ENCODE measurements at regions not wholly inside any gene's neighbourhood (a gene's known extent, or its start where the extent isn't known, plus 50 kb on each side); places are given as distances from the start of the nearest gene placed in this dataset.

DNA sequence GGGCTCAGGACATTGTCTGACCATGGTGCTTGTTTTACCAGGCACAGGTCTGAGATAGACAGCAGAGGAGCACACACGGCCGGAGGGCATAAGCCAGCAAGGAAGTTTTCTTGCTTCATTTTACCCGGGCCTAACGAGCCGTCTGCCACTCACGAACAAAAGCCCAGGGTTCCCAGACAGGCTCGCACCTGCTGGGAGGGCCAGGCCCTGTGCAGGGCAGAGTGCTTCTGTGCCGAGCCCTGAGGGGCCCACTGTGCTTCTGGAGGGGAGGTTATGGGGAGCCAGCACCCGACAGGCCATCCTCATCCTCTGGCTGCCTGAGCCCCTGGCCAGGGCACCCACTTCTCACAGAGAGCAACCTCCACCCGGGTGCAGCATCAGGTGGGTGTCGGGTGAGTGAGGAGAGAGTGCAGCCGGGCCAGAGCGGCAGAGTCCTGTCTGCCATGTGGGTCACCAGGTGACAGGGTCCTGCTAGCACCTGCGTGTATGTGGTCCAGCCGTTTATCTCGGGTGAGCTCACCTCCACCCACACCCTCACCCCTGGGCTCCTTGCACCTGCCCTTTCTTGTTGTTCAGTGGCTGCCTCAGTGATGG lies 297.9 kb downstream of the NDUFA10 start:
- TF ChIP-seq SNAI2 (CRISPR knock-in tag; IDR thresholded peaks at IDR 0.05) (no peak), ZNF70 (CRISPR knock-in tag; IDR thresholded peaks at IDR 0.05) (no peak), RARB (CRISPR knock-in tag; IDR thresholded peaks at IDR 0.05) (no peak), TCF4 (CRISPR knock-in tag; IDR thresholded peaks at IDR 0.05; ENCODE audit: borderline replicate concordance) (no peak), ZC3H10 (CRISPR knock-in tag; IDR thresholded peaks at IDR 0.05) (no peak), GLIS3 (CRISPR knock-in tag; IDR thresholded peaks at IDR 0.05) (no peak), TOX (CRISPR knock-in tag; IDR thresholded peaks at IDR 0.05; ENCODE audit: borderline replicate concordance) (no peak), ZFP3 (CRISPR knock-in tag; IDR thresholded peaks at IDR 0.05) (no peak), OSR1 (CRISPR knock-in tag; IDR thresholded peaks at IDR 0.05) (no peak), BACH2 (CRISPR knock-in tag; IDR thresholded peaks at IDR 0.05; ENCODE audit: borderline replicate concordance) (no peak), ARNTL (CRISPR knock-in tag; IDR thresholded peaks at IDR 0.05; ENCODE audit: borderline replicate concordance, low read depth) (no peak)
- TF ChIP-seq, protein P1, sequence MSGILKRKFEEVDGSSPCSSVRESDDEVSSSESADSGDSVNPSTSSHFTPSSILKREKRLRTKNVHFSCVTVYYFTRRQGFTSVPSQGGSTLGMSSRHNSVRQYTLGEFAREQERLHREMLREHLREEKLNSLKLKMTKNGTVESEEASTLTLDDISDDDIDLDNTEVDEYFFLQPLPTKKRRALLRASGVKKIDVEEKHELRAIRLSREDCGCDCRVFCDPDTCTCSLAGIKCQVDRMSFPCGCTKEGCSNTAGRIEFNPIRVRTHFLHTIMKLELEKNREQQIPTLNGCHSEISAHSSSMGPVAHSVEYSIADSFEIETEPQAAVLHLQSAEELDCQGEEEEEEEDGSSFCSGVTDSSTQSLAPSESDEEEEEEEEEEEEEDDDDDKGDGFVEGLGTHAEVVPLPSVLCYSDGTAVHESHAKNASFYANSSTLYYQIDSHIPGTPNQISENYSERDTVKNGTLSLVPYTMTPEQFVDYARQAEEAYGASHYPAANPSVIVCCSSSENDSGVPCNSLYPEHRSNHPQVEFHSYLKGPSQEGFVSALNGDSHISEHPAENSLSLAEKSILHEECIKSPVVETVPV (CRISPR knock-in tag; IDR thresholded peaks at IDR 0.05): no peak
- TF ChIP-seq, protein P2, sequence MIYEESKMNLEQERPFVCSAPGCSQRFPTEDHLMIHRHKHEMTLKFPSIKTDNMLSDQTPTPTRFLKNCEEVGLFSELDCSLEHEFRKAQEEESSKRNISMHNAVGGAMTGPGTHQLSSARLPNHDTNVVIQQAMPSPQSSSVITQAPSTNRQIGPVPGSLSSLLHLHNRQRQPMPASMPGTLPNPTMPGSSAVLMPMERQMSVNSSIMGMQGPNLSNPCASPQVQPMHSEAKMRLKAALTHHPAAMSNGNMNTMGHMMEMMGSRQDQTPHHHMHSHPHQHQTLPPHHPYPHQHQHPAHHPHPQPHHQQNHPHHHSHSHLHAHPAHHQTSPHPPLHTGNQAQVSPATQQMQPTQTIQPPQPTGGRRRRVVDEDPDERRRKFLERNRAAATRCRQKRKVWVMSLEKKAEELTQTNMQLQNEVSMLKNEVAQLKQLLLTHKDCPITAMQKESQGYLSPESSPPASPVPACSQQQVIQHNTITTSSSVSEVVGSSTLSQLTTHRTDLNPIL (CRISPR knock-in tag; IDR thresholded peaks at IDR 0.05; ENCODE audit: low read depth): no peak
- TF ChIP-seq, protein P3, sequence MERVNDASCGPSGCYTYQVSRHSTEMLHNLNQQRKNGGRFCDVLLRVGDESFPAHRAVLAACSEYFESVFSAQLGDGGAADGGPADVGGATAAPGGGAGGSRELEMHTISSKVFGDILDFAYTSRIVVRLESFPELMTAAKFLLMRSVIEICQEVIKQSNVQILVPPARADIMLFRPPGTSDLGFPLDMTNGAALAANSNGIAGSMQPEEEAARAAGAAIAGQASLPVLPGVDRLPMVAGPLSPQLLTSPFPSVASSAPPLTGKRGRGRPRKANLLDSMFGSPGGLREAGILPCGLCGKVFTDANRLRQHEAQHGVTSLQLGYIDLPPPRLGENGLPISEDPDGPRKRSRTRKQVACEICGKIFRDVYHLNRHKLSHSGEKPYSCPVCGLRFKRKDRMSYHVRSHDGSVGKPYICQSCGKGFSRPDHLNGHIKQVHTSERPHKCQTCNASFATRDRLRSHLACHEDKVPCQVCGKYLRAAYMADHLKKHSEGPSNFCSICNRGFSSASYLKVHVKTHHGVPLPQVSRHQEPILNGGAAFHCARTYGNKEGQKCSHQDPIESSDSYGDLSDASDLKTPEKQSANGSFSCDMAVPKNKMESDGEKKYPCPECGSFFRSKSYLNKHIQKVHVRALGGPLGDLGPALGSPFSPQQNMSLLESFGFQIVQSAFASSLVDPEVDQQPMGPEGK (CRISPR knock-in tag; IDR thresholded peaks at IDR 0.05; ENCODE audit: borderline replicate concordance): no peak
- no peak for ATAC-seq

DNA sequence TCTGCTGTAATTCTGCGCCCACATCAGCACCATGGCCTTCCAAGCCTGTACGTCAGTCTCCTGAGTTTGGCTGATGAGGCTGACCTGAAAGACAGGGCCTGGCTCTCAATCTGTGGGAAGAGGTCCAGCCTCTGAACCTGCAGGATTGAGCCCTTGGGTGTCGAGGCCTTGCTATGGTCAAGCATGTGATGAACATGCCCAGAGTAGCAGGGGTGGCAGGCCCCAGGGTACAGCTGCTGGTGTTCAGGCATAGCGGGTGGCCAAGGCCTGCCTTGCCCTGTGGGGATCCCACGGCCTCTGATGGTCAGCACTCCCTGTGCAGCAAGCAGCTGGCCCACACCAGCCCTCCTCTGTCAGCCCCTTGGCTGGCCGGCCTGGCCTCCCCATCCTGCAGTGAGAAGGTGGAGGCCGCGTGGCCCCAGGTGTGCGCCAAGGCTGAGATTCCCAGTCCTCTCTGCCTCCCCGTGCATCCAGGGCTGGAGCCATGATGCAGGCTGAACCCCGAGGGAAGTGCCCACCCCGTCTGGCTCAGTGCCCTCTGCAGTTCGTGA lies 298.4 kb downstream of the NDUFA10 start:
- TF ChIP-seq ZC3H10 (CRISPR knock-in tag; IDR thresholded peaks at IDR 0.05): no peak
- TF ChIP-seq BACH2 (CRISPR knock-in tag; IDR thresholded peaks at IDR 0.05; ENCODE audit: borderline replicate concordance): no peak
- no peak for TF ChIP-seq ESRRG (CRISPR knock-in tag; IDR thresholded peaks at IDR 0.05)
- ATAC-seq: no peak

DNA sequence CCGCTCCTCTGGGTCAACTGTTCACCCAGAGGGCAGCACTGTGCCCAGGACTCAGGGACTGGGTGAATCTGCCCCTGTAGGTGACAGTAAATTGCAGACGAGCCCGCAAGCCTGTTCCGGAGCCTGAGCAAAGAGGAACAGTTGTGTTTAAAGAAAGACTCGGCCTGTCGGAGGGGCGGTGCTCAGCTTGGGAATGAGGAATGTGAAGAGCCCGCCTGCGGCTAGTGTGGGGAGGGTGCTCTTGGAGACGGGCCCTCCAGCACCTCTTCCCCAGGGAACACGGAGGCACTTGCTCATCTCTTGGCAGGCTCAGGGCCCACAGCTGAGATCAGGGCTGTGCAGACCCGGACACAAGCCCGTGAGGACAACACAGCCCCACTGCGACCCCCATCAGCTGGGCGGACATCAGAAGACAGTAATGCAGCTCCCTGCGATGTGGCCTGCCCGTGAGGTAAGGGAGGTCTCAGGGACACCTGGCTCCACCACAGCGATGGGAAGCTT lies 299.0 kb downstream of the NDUFA10 start:
- TF ChIP-seq, protein P2 (CRISPR knock-in tag; IDR thresholded peaks at IDR 0.05; ENCODE audit: low read depth): no peak
- TF ChIP-seq SNAI2 (CRISPR knock-in tag; IDR thresholded peaks at IDR 0.05) (no peak), ESRRG (CRISPR knock-in tag; IDR thresholded peaks at IDR 0.05) (no peak), OSR1 (CRISPR knock-in tag; IDR thresholded peaks at IDR 0.05) (no peak), ZNF8 (CRISPR knock-in tag; IDR thresholded peaks at IDR 0.05) (no peak), ZNF565 (CRISPR knock-in tag; conservative IDR thresholded peaks at IDR 0.05; ENCODE audit: low read depth) (no peak), ZFP30 (CRISPR knock-in tag; IDR thresholded peaks at IDR 0.05) (no peak), ZNF70 (CRISPR knock-in tag; IDR thresholded peaks at IDR 0.05) (no peak), TCF4 (CRISPR knock-in tag; IDR thresholded peaks at IDR 0.05; ENCODE audit: borderline replicate concordance) (no peak), ZC3H10 (CRISPR knock-in tag; IDR thresholded peaks at IDR 0.05) (no peak)
- ATAC-seq: no peak

DNA sequence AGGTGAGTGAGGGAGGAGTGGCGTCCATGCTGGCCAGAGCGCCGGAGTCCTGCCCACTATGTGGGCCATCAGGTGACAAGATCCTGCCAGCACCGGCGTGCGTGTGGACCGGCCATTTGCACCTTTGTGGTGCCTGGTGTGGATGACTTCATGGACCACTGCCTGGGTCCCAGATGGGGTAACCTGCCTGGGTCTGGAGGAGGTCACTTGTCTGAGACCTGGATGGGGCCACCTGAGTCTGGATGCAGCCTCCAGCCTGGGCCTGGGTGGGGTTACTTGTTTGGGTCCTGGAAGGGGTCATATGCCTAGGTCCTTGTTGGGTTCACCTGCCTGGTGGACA lies 299.6 kb downstream of the NDUFA10 start:
- no peak for ATAC-seq
- TF ChIP-seq BACH2 (CRISPR knock-in tag; IDR thresholded peaks at IDR 0.05; ENCODE audit: borderline replicate concordance): no peak
- TF ChIP-seq ZC3H10 (CRISPR knock-in tag; IDR thresholded peaks at IDR 0.05): no peak
- TF ChIP-seq ZFP30 (CRISPR knock-in tag; IDR thresholded peaks at IDR 0.05): no peak
- no peak for TF ChIP-seq TOX (CRISPR knock-in tag; IDR thresholded peaks at IDR 0.05; ENCODE audit: borderline replicate concordance)
- TF ChIP-seq SNAI2 (CRISPR knock-in tag; IDR thresholded peaks at IDR 0.05): no peak
- TF ChIP-seq ARNTL (CRISPR knock-in tag; IDR thresholded peaks at IDR 0.05; ENCODE audit: borderline replicate concordance, low read depth): no peak
- no peak for TF ChIP-seq ISL1 (CRISPR knock-in tag; IDR thresholded peaks at IDR 0.05)
- TF ChIP-seq RARB (CRISPR knock-in tag; IDR thresholded peaks at IDR 0.05): no peak
- TF ChIP-seq, protein P4, sequence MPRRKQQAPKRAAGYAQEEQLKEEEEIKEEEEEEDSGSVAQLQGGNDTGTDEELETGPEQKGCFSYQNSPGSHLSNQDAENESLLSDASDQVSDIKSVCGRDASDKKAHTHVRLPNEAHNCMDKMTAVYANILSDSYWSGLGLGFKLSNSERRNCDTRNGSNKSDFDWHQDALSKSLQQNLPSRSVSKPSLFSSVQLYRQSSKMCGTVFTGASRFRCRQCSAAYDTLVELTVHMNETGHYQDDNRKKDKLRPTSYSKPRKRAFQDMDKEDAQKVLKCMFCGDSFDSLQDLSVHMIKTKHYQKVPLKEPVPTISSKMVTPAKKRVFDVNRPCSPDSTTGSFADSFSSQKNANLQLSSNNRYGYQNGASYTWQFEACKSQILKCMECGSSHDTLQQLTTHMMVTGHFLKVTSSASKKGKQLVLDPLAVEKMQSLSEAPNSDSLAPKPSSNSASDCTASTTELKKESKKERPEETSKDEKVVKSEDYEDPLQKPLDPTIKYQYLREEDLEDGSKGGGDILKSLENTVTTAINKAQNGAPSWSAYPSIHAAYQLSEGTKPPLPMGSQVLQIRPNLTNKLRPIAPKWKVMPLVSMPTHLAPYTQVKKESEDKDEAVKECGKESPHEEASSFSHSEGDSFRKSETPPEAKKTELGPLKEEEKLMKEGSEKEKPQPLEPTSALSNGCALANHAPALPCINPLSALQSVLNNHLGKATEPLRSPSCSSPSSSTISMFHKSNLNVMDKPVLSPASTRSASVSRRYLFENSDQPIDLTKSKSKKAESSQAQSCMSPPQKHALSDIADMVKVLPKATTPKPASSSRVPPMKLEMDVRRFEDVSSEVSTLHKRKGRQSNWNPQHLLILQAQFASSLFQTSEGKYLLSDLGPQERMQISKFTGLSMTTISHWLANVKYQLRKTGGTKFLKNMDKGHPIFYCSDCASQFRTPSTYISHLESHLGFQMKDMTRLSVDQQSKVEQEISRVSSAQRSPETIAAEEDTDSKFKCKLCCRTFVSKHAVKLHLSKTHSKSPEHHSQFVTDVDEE (CRISPR knock-in tag; IDR thresholded peaks at IDR 0.05): no peak
- no peak for TF ChIP-seq ZFP3 (CRISPR knock-in tag; IDR thresholded peaks at IDR 0.05)
- TF ChIP-seq, protein P5, sequence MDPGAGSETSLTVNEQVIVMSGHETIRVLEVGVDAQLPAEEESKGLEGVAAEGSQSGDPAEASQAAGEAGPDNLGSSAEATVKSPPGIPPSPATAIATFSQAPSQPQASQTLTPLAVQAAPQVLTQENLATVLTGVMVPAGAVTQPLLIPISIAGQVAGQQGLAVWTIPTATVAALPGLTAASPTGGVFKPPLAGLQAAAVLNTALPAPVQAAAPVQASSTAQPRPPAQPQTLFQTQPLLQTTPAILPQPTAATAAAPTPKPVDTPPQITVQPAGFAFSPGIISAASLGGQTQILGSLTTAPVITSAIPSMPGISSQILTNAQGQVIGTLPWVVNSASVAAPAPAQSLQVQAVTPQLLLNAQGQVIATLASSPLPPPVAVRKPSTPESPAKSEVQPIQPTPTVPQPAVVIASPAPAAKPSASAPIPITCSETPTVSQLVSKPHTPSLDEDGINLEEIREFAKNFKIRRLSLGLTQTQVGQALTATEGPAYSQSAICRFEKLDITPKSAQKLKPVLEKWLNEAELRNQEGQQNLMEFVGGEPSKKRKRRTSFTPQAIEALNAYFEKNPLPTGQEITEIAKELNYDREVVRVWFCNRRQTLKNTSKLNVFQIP (CRISPR knock-in tag; IDR thresholded peaks at IDR 0.05; ENCODE audit: borderline replicate concordance, low read depth): no peak
- TF ChIP-seq GLIS3 (CRISPR knock-in tag; IDR thresholded peaks at IDR 0.05): no peak
- TF ChIP-seq, protein P3 (CRISPR knock-in tag; IDR thresholded peaks at IDR 0.05; ENCODE audit: borderline replicate concordance): no peak
- TF ChIP-seq ZNF8 (CRISPR knock-in tag; IDR thresholded peaks at IDR 0.05): no peak
